IMR-90 (cell line): ENCODE measurements at regions not wholly inside any gene's neighbourhood (a gene's known extent, or its start where the extent isn't known, plus 50 kb on each side); places are given as distances from the start of the nearest gene placed in this dataset.

Experiments used
- ATAC-seq: fragments of 200-7000 bp; cut with Tn5 transposase; 2 replicates; pipeline ENCODE4 v1.9.1; 2020; ENCODE audit warnings: low read depth, mild to moderate bottlenecking, moderate library complexity
- BruUV-seq: library from RNA; stranded (reverse); fragments of 400-500 nt; replicated peaks from 2 replicates; lab custom pipeline; 2021; lab: Mats Ljungman, UMichigan
- CTCF ChIA-PET: fragments of 300-600 bp; formaldehyde crosslinking; extraction: SDS; loops from one replicate; lab custom pipeline; 2021; ENCODE audit warnings: antibody characterized with exemption; lab: Yijun Ruan, JAX
- POLR2A ChIA-PET: fragments of 300-600 bp; sonication (Branson Sonifier 250); formaldehyde crosslinking; loops from one replicate; lab custom pipeline; 2022; ENCODE audit warnings: antibody characterized with exemption; ENCODE audit not compliant: unreplicated experiment; lab: Charles Lee
- DNase-seq: peaks from one replicate; pipeline ENCODE4 v3.0.0; 2013
- H2AFZ ChIP-seq: replicated peaks from 2 replicates; pipeline ENCODE3; 2013; ENCODE audit warnings: low read length, mild to moderate bottlenecking; ENCODE audit not compliant: poor library complexity
- H2AK5ac ChIP-seq: 2 replicates; pipeline ENCODE4 v1.6.1; 2013; ENCODE audit warnings: low read depth, low read length, inconsistent platforms
- H2AK9ac ChIP-seq: replicated peaks from 2 replicates; pipeline ENCODE3; 2013; ENCODE audit warnings: mild to moderate bottlenecking, low read depth, low read length, moderate library complexity; ENCODE audit not compliant: poor library complexity
- H2BK120ac ChIP-seq: 2 replicates; pipeline ENCODE4 v1.6.1; 2013; ENCODE audit warnings: low read depth, low read length, inconsistent platforms
- H2BK15ac ChIP-seq: 3 replicates; pipeline ENCODE4 v1.6.1; 2013; ENCODE audit warnings: low read depth, low read length, inconsistent platforms
- H2BK20ac ChIP-seq: 2 replicates; pipeline ENCODE4 v1.6.1; 2013; ENCODE audit warnings: low read depth, mild to moderate bottlenecking, inconsistent platforms, low read length, moderate library complexity
- H2BK5ac ChIP-seq: 2 replicates; pipeline ENCODE4 v1.6.1; 2013; ENCODE audit warnings: mild to moderate bottlenecking, low read depth, low read length, inconsistent platforms; ENCODE audit not compliant: poor library complexity, severe bottlenecking
- H3K14ac ChIP-seq: replicated peaks from 2 replicates; pipeline ENCODE4 v1.6.1; 2013; ENCODE audit warnings: low read depth, low read length, inconsistent platforms
- H3K18ac ChIP-seq: 2 replicates; pipeline ENCODE4 v1.6.1; 2013; ENCODE audit warnings: low read depth, low read length, control low read depth
- H3K23ac ChIP-seq: 2 replicates; pipeline ENCODE4 v1.6.1; 2013; ENCODE audit warnings: low read depth, low read length, inconsistent platforms
- H3K27ac ChIP-seq: 2 replicates; pipeline ENCODE4 v1.5.1; 2013; ENCODE audit warnings: mild to moderate bottlenecking, control low read depth, low read length; ENCODE audit not compliant: insufficient read depth
- H3K27me3 ChIP-seq: 2 replicates; pipeline ENCODE4 v1.6.1; 2013; ENCODE audit warnings: low read length; ENCODE audit not compliant: control insufficient read depth, insufficient read depth
- H3K36me3 ChIP-seq: 2 replicates; pipeline ENCODE4 v1.6.1; 2013; ENCODE audit warnings: low read length, mixed read lengths; ENCODE audit not compliant: control insufficient read depth, insufficient read depth
- H3K4ac ChIP-seq: 2 replicates; pipeline ENCODE4 v1.6.1; 2013; ENCODE audit warnings: low read depth, low read length, inconsistent platforms
- H3K4me1 ChIP-seq: 2 replicates; pipeline ENCODE4 v1.6.1; 2013; ENCODE audit warnings: low read length, mixed read lengths; ENCODE audit not compliant: control insufficient read depth, insufficient read depth
- H3K4me2 ChIP-seq: 2 replicates; pipeline ENCODE4 v1.6.1; 2013; ENCODE audit warnings: low read depth, mild to moderate bottlenecking, control low read depth, low read length, moderate library complexity
- H3K4me3 ChIP-seq: 2 replicates; pipeline ENCODE4 v1.5.1; 2013; ENCODE audit warnings: low read depth, mild to moderate bottlenecking, control low read depth, low read length, moderate library complexity; ENCODE audit not compliant: insufficient read depth
- H3K56ac ChIP-seq: 2 replicates; pipeline ENCODE4 v1.6.1; 2013; ENCODE audit warnings: low read length, inconsistent platforms; ENCODE audit not compliant: insufficient read depth; ENCODE audit errors: extremely low read depth
- H3K79me1 ChIP-seq, 2 experiments: 2 replicates each; pipeline ENCODE4 v1.6.1; 2013; ENCODE audit warnings: low read length in 2 of 2, inconsistent platforms in 1 of 2, low read depth in 1 of 2
- H3K9ac ChIP-seq: 2 replicates; pipeline ENCODE4 v1.6.1; 2013; ENCODE audit warnings: low read depth, low read length, control low read depth
- H3K9me1 ChIP-seq: 2 replicates; pipeline ENCODE4 v1.6.1; 2013; ENCODE audit warnings: low read length, inconsistent platforms; ENCODE audit not compliant: insufficient read depth
- H3K9me3 ChIP-seq: 2 replicates; pipeline ENCODE4 v1.6.1; 2013; ENCODE audit warnings: low read length; ENCODE audit not compliant: control insufficient read depth, insufficient read depth
- H4K20me1 ChIP-seq: 2 replicates; pipeline ENCODE4 v1.6.1; 2013; ENCODE audit warnings: low read length, inconsistent platforms; ENCODE audit not compliant: insufficient read depth
- H4K5ac ChIP-seq: 2 replicates; pipeline ENCODE4 v1.6.1; 2013; ENCODE audit warnings: mild to moderate bottlenecking, low read depth, low read length, control low read depth
- H4K8ac ChIP-seq, 2 experiments: 2 replicates each; pipeline ENCODE4 v1.6.1; 2013; ENCODE audit warnings: low read depth in 2 of 2, low read length in 2 of 2, control low read depth in 1 of 2, inconsistent platforms in 1 of 2
- H4K91ac ChIP-seq: 2 replicates; pipeline ENCODE4 v1.6.1; 2013; ENCODE audit warnings: low read depth, low read length, inconsistent platforms; ENCODE audit not compliant: insufficient read depth
- BHLHE40 ChIP-seq: fragments of 150-350 bp; IDR thresholded peaks from 2 replicates; pipeline ENCODE4 v1.6.1; 2016; ENCODE audit warnings: mild to moderate bottlenecking, low read depth, low read length
- CEBPB ChIP-seq: IDR thresholded peaks from 2 replicates; pipeline ENCODE4 v1.6.1; 2012; ENCODE audit warnings: low read depth, low read length, improper control_type of control experiment
- CHD1 ChIP-seq: IDR thresholded peaks from 2 replicates; pipeline ENCODE4 v1.6.1; 2012; ENCODE audit warnings: low read depth, low read length, improper control_type of control experiment
- FOS ChIP-seq: fragments of 150-350 bp; IDR thresholded peaks from 2 replicates; pipeline ENCODE4 v1.6.1; 2016; ENCODE audit warnings: low read depth, low read length
- MAFK ChIP-seq: IDR thresholded peaks from 2 replicates; pipeline ENCODE4 v1.6.1; 2012; ENCODE audit warnings: low read depth, low read length, improper control_type of control experiment
- MAZ ChIP-seq: IDR thresholded peaks from 2 replicates; pipeline ENCODE4 v1.6.1; 2012; ENCODE audit warnings: low read depth, mild to moderate bottlenecking, low read length, improper control_type of control experiment, moderate library complexity, borderline replicate concordance
- MXI1 ChIP-seq: IDR thresholded peaks from 2 replicates; pipeline ENCODE4 v1.6.1; 2012; ENCODE audit warnings: low read depth, mild to moderate bottlenecking, low read length, moderate library complexity, borderline replicate concordance
- NFE2L2 ChIP-seq: fragments of 150-350 bp; IDR thresholded peaks from 2 replicates; pipeline ENCODE4 v1.6.1; 2016; ENCODE audit warnings: low read depth, mild to moderate bottlenecking, low read length
- POLR2A ChIP-seq: IDR thresholded peaks from 2 replicates; pipeline ENCODE4 v1.6.1; 2012; ENCODE audit warnings: mild to moderate bottlenecking, low read depth, low read length
- RAD21 ChIP-seq: IDR thresholded peaks from 2 replicates; pipeline ENCODE4 v1.6.1; 2012; ENCODE audit warnings: low read length, improper control_type of control experiment
- RFX5 ChIP-seq: IDR thresholded peaks from 2 replicates; pipeline ENCODE4 v1.8.0; 2012; ENCODE audit warnings: low read depth, mild to moderate bottlenecking, low read length, moderate library complexity
- SMC3 ChIP-seq: fragments of 150-350 bp; IDR thresholded peaks from 2 replicates; pipeline ENCODE4 v1.6.1; 2016; ENCODE audit warnings: low read depth, mild to moderate bottlenecking, antibody characterized with exemption, low read length, moderate library complexity
- WGBS, 2 experiments: methylation state at CpG; one replicate each; pipeline versions ENCODE4 v1.1.5 to v1.1.7; 2013; ENCODE audit warnings: missing lambda C conversion rate in 2 of 2; ENCODE audit not compliant: insufficient read length in 1 of 2; ENCODE audit errors: extremely low coverage in 2 of 2; 5-methylcytosine and 5-hydroxymethylcytosine counted together
- dilution Hi-C: fragments of 300-500 bp; cut with HindIII; formaldehyde crosslinking; loops from one replicate; pipeline ENCODE4 v1.14.3; 2018; ENCODE audit warnings: low sequenced_read_pairs; ENCODE audit not compliant: unreplicated experiment
- in situ Hi-C: fragments of 300-500 bp; cut with MboI; formaldehyde crosslinking; loops from 3 replicates; pipeline ENCODE4 v1.14.3; 2019; ENCODE audit warnings: low sequenced_read_pairs, inconsistent platforms, mixed read lengths
- intact Hi-C: fragments of 100-400 bp; cut with micrococcal nuclease; formaldehyde crosslinking; loops from 2 replicates; pipeline ENCODE4 v1.10.0; 2022
- TF ChIP-seq, protein P1 (sequence below): fragments of 150-350 bp; IDR thresholded peaks from 2 replicates; pipeline ENCODE4 v1.6.1; 2016; ENCODE audit warnings: low read depth, mild to moderate bottlenecking, low read length, moderate library complexity, borderline replicate concordance
- TF ChIP-seq, protein P2 (sequence below): fragments of 150-350 bp; IDR thresholded peaks from 2 replicates; pipeline ENCODE4 v1.6.1; 2017; ENCODE audit warnings: mild to moderate bottlenecking, antibody characterized with exemption, low read length, low read depth

DNA sequence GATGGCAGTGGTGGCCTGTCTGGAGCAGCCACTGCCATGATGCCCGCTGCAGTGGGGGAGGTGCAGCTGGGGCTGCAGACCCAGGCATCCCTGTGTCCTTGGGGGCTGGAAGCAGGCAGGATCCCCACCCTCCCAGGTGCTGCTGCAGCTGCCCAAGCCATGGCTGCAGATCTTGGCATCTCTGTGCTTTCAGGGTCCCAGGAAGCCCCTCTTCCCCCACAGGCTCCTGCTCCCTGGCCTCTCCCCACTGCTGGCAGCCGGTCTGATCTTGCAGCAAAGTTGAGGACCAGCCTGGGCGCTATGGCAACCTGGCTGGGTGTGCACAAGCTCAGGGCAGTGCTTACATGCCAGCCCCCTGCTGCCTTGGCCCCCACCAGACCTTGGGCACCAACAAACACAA lies 78.5 kb downstream of the SAMD9 start:
- peaks cover 16% of the 10 kb centered on the region for H3K4me1 ChIP-seq
- CTCF ChIA-PET, result no interaction called here
- POLR2A ChIA-PET, result no interaction called here
- H4K5ac ChIP-seq, result no peak overlapping the region
- H3K27me3 ChIP-seq, result no peaks in the 10 kb centered on the region
- H2AK5ac ChIP-seq, result no peak overlapping the region
- no TSS peak for BruUV-seq
- in situ Hi-C loops, result no loop called here
- H3K4ac ChIP-seq, result no peak overlapping the region; the same call in 1 of the 2 replicates
- H2AK9ac ChIP-seq, result peak overlapping the region; percentile 33
- no peak overlapping the region for H3K23ac ChIP-seq
- no peak overlapping the region for H4K91ac ChIP-seq
- H3K9me3 ChIP-seq, result no peaks in the 10 kb centered on the region
- DNase-seq (no peak), ATAC-seq (no peak)
- dilution Hi-C loops, result no loop called here
- no peak overlapping the region for H2BK15ac ChIP-seq
- 96% methylated on average over 3 of the region's 3 CpGs; no CpG with 5 or more reads in 1 of the 2 experiments for WGBS, 2 experiments
- no peak overlapping the region for H2BK20ac ChIP-seq
- H2BK5ac ChIP-seq, result peak overlapping the region; percentile 66
- H3K27ac ChIP-seq, result no peak overlapping the region
- H3K14ac ChIP-seq, result no peak overlapping the region
- H2AFZ ChIP-seq, result peak overlapping the region; percentile 57
- peak overlapping the region; percentile 56; the same call in 1 of the 2 replicates for H3K18ac ChIP-seq
- no peaks in the 10 kb centered on the region for H4K20me1 ChIP-seq
- no peak overlapping the region for H4K8ac ChIP-seq
- peak overlapping the region; percentile 24; the same call in 1 of the 2 replicates for H2BK120ac ChIP-seq
- intact Hi-C loops, result no loop called here
- H3K4me2 ChIP-seq, result no peak overlapping the region
- no peak overlapping the region for H3K4me3 ChIP-seq
- H3K9me1 ChIP-seq, result peaks cover 4% of the 10 kb centered on the region
- no peaks in the 10 kb centered on the region for H3K36me3 ChIP-seq
- no peak overlapping the region for H3K9ac ChIP-seq
- no peak for TF ChIP-seq RAD21
- no peak for TF ChIP-seq POLR2A
- no peak for TF ChIP-seq MXI1
- TF ChIP-seq FOS, result no peak
- TF ChIP-seq, protein P1, sequence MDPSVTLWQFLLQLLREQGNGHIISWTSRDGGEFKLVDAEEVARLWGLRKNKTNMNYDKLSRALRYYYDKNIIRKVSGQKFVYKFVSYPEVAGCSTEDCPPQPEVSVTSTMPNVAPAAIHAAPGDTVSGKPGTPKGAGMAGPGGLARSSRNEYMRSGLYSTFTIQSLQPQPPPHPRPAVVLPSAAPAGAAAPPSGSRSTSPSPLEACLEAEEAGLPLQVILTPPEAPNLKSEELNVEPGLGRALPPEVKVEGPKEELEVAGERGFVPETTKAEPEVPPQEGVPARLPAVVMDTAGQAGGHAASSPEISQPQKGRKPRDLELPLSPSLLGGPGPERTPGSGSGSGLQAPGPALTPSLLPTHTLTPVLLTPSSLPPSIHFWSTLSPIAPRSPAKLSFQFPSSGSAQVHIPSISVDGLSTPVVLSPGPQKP, result no peak
- no peak for TF ChIP-seq SMC3
- TF ChIP-seq MAFK, result no peak
- TF ChIP-seq, protein P2, sequence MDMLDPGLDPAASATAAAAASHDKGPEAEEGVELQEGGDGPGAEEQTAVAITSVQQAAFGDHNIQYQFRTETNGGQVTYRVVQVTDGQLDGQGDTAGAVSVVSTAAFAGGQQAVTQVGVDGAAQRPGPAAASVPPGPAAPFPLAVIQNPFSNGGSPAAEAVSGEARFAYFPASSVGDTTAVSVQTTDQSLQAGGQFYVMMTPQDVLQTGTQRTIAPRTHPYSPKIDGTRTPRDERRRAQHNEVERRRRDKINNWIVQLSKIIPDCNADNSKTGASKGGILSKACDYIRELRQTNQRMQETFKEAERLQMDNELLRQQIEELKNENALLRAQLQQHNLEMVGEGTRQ, result no peak
- TF ChIP-seq BHLHE40, result no peak
- TF ChIP-seq RFX5, result no peak
- no peak for TF ChIP-seq MAZ
- no peak for TF ChIP-seq CEBPB
- TF ChIP-seq NFE2L2, result no peak
- TF ChIP-seq CHD1, result no peak
- no peaks in the 10 kb centered on the region for H3K79me1 ChIP-seq
- H3K56ac ChIP-seq, result no peak overlapping the region
